OCI-LY1 (cell line): ENCODE measurements at regions not wholly inside any gene's neighbourhood (a gene's known extent, or its start where the extent isn't known, plus 50 kb on each side); places are given as distances from the start of the nearest gene placed in this dataset.

ENCODE experiments used
- CTCF ChIP-seq: fragments of 200-600 bp; sonication (generic), shearing (Covaris generic); IDR thresholded peaks from 2 replicates; pipeline ENCODE4 v1.5.1; 2017; ENCODE audit warnings: mild to moderate bottlenecking, antibody characterized with exemption, low read length, moderate library complexity, mixed read lengths
- EZH2 ChIP-seq: fragments of 200-600 bp; sonication (generic), shearing (Covaris generic); IDR thresholded peaks from 2 replicates; pipeline ENCODE4 v1.8.0; 2017; ENCODE audit warnings: borderline replicate concordance, mixed run types, mild to moderate bottlenecking, antibody characterized with exemption, low read length, moderate library complexity, mixed read lengths

GRCh38 chrY:19356735-19357134 is 387.8 kb downstream of the KDM5D start:
- TF ChIP-seq CTCF (no peak), EZH2 (no peak)
